Mucosa of descending colon (tissue), 3 donors: ENCODE measurements at regions not wholly inside any gene's neighbourhood (a gene's known extent, or its start where the extent isn't known, plus 50 kb on each side); places are given as distances from the start of the nearest gene placed in this dataset.
"Not testable (repeated sequence)": the region's sequence is repeated elsewhere in the genome, so short reads cannot be mapped to it uniquely, and the experiment has no call there.

Source experiments
- ATAC-seq: fragments of 200-7000 bp; cut with Tn5 transposase; one replicate; pipeline ENCODE4 v1.9.1; 2020; ENCODE audit warnings: mild to moderate bottlenecking, moderate library complexity
- DNase-seq, 3 donors: peaks; one replicate each; pipeline ENCODE4 v3.0.0-alpha.2; 2020
- H3K36me3 ChIP-seq: fragments of 200-600 bp; one replicate; pipeline ENCODE4 v1.8.0; 2021; ENCODE audit warnings: low read depth, mild to moderate bottlenecking
- H3K4me1 ChIP-seq: fragments of 200-600 bp; one replicate; pipeline ENCODE4 v1.8.0; 2021; ENCODE audit warnings: low read depth, mild to moderate bottlenecking
- H3K4me3 ChIP-seq: fragments of 200-600 bp; one replicate; pipeline ENCODE4 v1.8.0; 2021; ENCODE audit warnings: mild to moderate bottlenecking
- H3K9me3 ChIP-seq: fragments of 200-600 bp; one replicate; pipeline ENCODE4 v1.8.0; 2021; ENCODE audit warnings: mild to moderate bottlenecking
- intact Hi-C, 2 donors: fragments of 100-400 bp; cut with DNase I in 1 of 2; cut with micrococcal nuclease in 1 of 2; formaldehyde crosslinking; loops; one replicate each; pipeline versions ENCODE4 v1.11.0 to v1.11.1; 2022; cut with DNase I, micrococcal nuclease
- TF ChIP-seq, protein P1 (sequence below): fragments of 200-600 bp; IDR thresholded peaks from one replicate; pipeline ENCODE4 v1.8.0; 2022; ENCODE audit warnings: antibody characterized with exemption, mild to moderate bottlenecking
- donor health status: DM: no; HTN: no; CAD: no; lungs with moderate emphysema.
- donor health status: DM: no; HTN: no; CAD: no.
- donor health status: DM: no; HTN: yes; CAD: no.

DNA sequence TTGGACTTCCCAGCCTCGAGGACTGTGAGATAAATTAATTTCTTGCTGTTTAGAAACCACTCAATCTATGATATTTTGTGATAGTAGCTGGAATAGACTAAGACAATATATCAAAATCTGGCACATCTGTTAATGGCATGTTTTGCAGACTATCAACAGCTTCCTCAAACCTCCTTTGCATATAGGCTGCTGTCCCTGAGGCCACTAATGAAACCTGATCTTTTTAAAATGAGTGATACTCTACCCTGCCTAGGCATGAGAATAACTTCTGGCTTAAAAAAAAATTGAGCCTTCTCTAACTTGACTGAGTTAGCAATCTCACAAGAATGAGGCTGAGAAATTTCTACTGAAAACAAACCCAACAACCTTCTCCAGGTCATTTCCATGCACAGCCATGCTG lies 176.0 kb upstream of the CRBN start:
- no peak overlapping the region for H3K4me3 ChIP-seq
- TF ChIP-seq, protein P1, sequence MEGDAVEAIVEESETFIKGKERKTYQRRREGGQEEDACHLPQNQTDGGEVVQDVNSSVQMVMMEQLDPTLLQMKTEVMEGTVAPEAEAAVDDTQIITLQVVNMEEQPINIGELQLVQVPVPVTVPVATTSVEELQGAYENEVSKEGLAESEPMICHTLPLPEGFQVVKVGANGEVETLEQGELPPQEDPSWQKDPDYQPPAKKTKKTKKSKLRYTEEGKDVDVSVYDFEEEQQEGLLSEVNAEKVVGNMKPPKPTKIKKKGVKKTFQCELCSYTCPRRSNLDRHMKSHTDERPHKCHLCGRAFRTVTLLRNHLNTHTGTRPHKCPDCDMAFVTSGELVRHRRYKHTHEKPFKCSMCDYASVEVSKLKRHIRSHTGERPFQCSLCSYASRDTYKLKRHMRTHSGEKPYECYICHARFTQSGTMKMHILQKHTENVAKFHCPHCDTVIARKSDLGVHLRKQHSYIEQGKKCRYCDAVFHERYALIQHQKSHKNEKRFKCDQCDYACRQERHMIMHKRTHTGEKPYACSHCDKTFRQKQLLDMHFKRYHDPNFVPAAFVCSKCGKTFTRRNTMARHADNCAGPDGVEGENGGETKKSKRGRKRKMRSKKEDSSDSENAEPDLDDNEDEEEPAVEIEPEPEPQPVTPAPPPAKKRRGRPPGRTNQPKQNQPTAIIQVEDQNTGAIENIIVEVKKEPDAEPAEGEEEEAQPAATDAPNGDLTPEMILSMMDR, result no peak
- ATAC-seq (no peak), DNase-seq (no peak)
- H3K9me3 ChIP-seq, result no peaks in the 10 kb centered on the region
- intact Hi-C loops, result no loop called here
- no peaks in the 10 kb centered on the region for H3K36me3 ChIP-seq
- H3K4me1 ChIP-seq, result no peaks in the 10 kb centered on the region

DNA sequence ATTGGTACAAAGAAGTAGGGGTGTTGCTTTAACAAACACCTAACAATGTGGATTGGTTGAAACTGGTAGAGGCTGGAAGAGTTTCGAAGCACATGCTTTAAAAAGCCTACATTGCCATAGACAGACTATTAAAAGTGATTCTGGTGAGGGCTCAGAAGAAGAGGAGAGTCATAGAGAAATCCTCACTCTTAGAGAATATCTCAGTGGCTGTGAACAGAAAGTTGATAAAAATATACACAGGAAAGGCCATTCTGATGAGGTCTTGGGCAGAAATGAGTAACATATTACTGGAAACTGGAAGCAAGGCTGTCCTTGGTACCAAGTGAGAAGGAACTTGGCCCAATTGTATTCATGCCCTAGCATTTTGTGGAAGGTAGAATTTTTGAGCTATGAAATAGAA lies 173.7 kb upstream of the CRBN start:
- DNase-seq (no peak), ATAC-seq (no peak)
- intact Hi-C loops, result no loop called here
- H3K36me3 ChIP-seq, result no peaks in the 10 kb centered on the region
- H3K4me3 ChIP-seq, result no peak overlapping the region
- H3K4me1 ChIP-seq, result no peaks in the 10 kb centered on the region
- TF ChIP-seq, protein P1, result no peak
- H3K9me3 ChIP-seq, result no peaks in the 10 kb centered on the region

DNA sequence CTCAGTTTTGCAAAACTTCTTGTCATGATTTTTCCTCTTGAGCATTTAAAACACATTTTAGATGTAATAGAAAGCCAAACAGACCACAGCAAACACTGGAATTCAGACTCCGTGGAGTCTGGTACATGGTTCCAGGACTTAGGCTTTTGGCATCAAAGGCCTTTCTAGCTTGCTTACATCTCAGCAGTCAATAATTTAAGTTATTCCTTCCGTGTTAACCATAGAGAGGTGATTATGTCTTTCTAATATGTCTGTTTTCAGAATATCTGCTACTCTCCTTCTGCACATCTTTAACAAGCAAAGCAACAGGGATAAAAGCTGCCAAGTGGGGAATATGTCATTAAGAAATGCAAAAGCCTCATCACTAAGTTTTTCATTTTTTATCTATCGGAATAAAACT lies 171.7 kb upstream of the CRBN start:
- no peak for ATAC-seq
- no peak overlapping the region for H3K4me3 ChIP-seq
- TF ChIP-seq, protein P1, result no peak

DNA sequence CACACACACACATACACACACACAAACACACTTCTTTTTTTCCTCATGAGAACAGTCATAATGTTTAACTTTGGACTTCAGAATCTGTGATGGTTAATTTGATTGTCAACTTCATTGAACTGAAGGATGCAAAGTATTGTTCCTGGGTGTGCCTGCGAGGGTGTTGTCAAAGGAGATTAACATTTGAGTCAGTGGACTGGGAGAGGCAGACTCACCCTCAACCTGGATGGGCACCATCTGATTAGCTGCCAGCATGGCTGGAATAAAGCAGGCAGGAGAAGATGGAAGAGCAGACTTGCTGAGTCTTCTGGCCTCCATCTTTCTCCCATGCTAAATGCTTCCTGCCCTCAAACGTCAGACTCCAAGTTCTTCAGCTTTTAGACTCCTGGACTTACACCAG lies 167.6 kb upstream of the CRBN start:
- H3K9me3 ChIP-seq, H3K36me3 ChIP-seq, intact Hi-C loops, H3K4me3 ChIP-seq, ATAC-seq, DNase-seq, H3K4me1 ChIP-seq: not testable (repeated sequence)

More for the DNA sequence above, 171.7 kb upstream of the CRBN start:
- Histone ChIP-seq H3K4me1 (no peaks in the 10 kb centered on the region), H3K9me3 (no peaks in the 10 kb centered on the region), H3K36me3 (no peaks in the 10 kb centered on the region)
- DNase-seq, result no peak
- intact Hi-C loops, result no loop called here

DNA sequence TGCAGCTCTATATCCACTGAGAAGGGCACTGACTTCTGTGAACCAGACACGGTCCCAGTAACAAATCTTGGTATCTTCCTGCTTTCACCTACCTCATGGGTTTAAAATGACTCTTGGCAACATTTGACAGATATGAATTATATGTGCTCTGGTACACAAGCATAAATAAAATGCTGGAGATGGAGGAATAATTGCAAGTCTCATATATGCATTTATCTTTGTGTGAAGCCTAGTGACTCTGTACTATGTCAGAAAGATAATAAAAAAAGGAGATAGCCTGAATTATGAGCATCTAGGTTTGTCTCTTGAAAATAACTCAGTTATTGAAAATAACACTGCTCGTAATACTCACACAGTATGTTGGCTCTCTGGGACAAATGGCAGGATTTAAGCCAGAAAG lies 167.1 kb upstream of the CRBN start:
- TF ChIP-seq, protein P1, result no peak
- ATAC-seq, result no peak
- no peak overlapping the region for H3K4me3 ChIP-seq
- intact Hi-C loops, result no loop called here
- no peaks in the 10 kb centered on the region for H3K36me3 ChIP-seq
- H3K4me1 ChIP-seq, result no peaks in the 10 kb centered on the region
- no peaks in the 10 kb centered on the region for H3K9me3 ChIP-seq
- no peak for DNase-seq

DNA sequence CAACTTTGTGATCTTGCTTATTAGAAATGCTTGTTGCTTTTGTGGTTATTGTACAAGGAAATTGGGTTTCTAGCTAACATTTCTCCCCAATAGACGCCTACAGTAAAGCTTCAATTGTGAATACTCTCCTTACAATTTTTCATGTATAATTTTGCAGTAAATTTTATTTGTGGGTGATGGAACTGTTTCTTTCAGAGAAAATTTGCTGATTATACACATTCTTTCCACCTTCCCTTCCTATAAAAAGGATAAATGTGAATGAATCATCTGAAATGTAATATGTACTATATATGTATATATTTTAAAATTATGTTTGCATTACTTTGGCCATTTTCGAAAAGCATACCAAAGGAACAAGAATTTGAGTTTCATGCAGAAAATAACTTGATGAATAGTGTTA lies 162.7 kb upstream of the CRBN start:
- DNase-seq, result no peak
- Histone ChIP-seq H3K4me3 (no peak overlapping the region), H3K36me3 (no peaks in the 10 kb centered on the region), H3K9me3 (no peaks in the 10 kb centered on the region), H3K4me1 (no peaks in the 10 kb centered on the region)
- intact Hi-C loops, result no loop called here
- TF ChIP-seq, protein P1, result no peak
- ATAC-seq, result no peak
